ENCODE measurements at regions not wholly inside any gene's neighbourhood (a gene's known extent, or its start where the extent isn't known, plus 50 kb on each side); places are given as distances from the start of the nearest gene placed in this dataset.
"Not testable (repeated sequence)": the region's sequence is repeated elsewhere in the genome, so short reads cannot be mapped to it uniquely, and the experiment has no call there.

DNA sequence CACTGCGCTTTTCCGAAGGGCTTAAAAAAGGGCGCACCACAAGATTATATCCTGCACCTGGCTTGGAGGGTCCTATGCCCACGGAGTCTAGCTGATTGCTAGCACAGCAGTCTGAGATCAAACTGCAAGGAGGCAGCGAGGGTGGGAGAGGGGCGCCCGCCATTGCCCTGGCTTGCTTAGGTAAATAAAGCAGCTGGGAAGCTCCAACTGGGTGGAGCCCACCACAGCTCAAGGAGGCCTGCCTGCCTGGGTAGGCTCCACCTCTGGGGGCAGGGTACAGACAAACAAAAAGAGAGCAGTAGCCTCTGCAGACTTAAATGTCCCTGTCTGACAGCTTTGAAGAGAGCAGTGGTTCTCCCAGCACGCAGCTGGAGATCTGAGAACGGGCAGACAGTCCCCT, 158.1 kb upstream of the FKBP1C start:
- H2BK12ac ChIP-seq (ENCODE audit: low read length in 2 of 2); H3K9me3 ChIP-seq (ENCODE audit: control insufficient read depth, low read length); H4K91ac ChIP-seq (ENCODE audit: low read length); H2BK5ac ChIP-seq (ENCODE audit: low read depth, low read length, poor library complexity, severe bottlenecking); H2BK15ac ChIP-seq (ENCODE audit: low read depth, poor library complexity, severe bottlenecking); H4K8ac ChIP-seq (ENCODE audit: low read length); H3K14ac ChIP-seq (ENCODE audit: low read length in 2 of 2); DNase-seq; H3K36me3 ChIP-seq (ENCODE audit: control insufficient read depth in 1 of 2, insufficient read depth in 2 of 2, low read depth in 1 of 2, low read length in 2 of 2); H3K4ac ChIP-seq (ENCODE audit: low read depth in 1 of 2, low read length in 2 of 2); H3K27me3 ChIP-seq (ENCODE audit: control insufficient read depth in 1 of 2, insufficient read depth in 1 of 2, low read length in 2 of 2); H3K79me1 ChIP-seq (replicated peaks; ENCODE audit: low read length, poor library complexity, severe bottlenecking); H2AK5ac ChIP-seq (ENCODE audit: low read length, severe bottlenecking); H3K9ac ChIP-seq (ENCODE audit: low read length); H2BK120ac ChIP-seq (ENCODE audit: low read depth, low read length); H3K4me1 ChIP-seq (ENCODE audit: control insufficient read depth, insufficient read depth, low read depth, low read length); H3K18ac ChIP-seq (ENCODE audit: low read depth in 1 of 2, low read length in 2 of 2); H3K23ac ChIP-seq (ENCODE audit: low read length in 2 of 2); H2AFZ ChIP-seq (ENCODE audit: low read depth, low read length); H3K27ac ChIP-seq (ENCODE audit: low read length, poor library complexity, severe bottlenecking): not testable (repeated sequence)
- Histone ChIP-seq H3K4me2 (ENCODE audit: low read length, poor library complexity, severe bottlenecking) (peak overlapping the region; percentile 34), H3K4me3 (ENCODE audit: insufficient read depth in 1 of 2, low read depth in 1 of 2, low read length in 2 of 2) (peak overlapping the region in 1 of 2 experiments; percentile 40)
- WGBS: 58% methylated on average over 9 of the region's 9 CpGs

DNA sequence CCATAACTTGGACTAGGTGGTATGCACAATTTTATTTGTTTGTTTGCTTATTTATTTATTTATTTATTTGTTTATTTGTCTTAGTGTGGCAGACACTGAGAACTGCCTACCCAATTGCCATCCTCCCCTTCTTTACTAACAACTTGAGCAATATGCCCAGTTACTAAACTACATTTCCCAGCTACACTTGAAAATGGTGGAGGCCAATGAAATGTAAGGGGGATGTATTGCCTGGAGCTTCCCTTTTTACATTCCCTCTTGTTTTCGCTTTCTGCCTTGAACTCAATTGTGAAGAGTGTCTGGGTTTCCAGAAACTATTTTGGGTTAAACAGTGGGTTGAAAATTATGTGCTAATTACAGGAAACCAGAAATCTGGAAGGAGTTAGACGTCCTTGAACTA, 152.7 kb upstream of the FKBP1C start:
- no peak overlapping the region for H2AK5ac ChIP-seq (ENCODE audit: low read length, severe bottlenecking)
- H4K91ac ChIP-seq (ENCODE audit: low read length): no peak overlapping the region
- no peak overlapping the region for H4K8ac ChIP-seq (ENCODE audit: low read length)
- H3K4me3 ChIP-seq (ENCODE audit: insufficient read depth in 1 of 2, low read depth in 1 of 2, low read length in 2 of 2): no peak overlapping the region
- no peak overlapping the region for H2BK15ac ChIP-seq (ENCODE audit: low read depth, poor library complexity, severe bottlenecking)
- WGBS: 54% methylated on average over 1 of the region's 2 CpGs
- H3K27me3 ChIP-seq (ENCODE audit: control insufficient read depth in 1 of 2, insufficient read depth in 1 of 2, low read length in 2 of 2): no peaks in the 10 kb centered on the region
- no peak overlapping the region for H2BK5ac ChIP-seq (ENCODE audit: low read depth, low read length, poor library complexity, severe bottlenecking)
- peaks cover 3% of the 10 kb centered on the region for H3K9me3 ChIP-seq (ENCODE audit: control insufficient read depth, low read length)
- no peaks in the 10 kb centered on the region for H3K79me1 ChIP-seq (replicated peaks; ENCODE audit: low read length, poor library complexity, severe bottlenecking)
- no peak overlapping the region for H3K23ac ChIP-seq (ENCODE audit: low read length in 2 of 2)
- no peak overlapping the region for H2BK120ac ChIP-seq (ENCODE audit: low read depth, low read length)
- no peak overlapping the region for H3K9ac ChIP-seq (ENCODE audit: low read length)
- H3K14ac ChIP-seq (ENCODE audit: low read length in 2 of 2): no peak overlapping the region
- no peak overlapping the region for H3K18ac ChIP-seq (ENCODE audit: low read depth in 1 of 2, low read length in 2 of 2)
- no peak overlapping the region for H3K4me2 ChIP-seq (ENCODE audit: low read length, poor library complexity, severe bottlenecking)
- H2BK12ac ChIP-seq (ENCODE audit: low read length in 2 of 2): no peak overlapping the region
- DNase-seq: no peak
- no peak overlapping the region for H3K4ac ChIP-seq (ENCODE audit: low read depth in 1 of 2, low read length in 2 of 2)
- H3K36me3 ChIP-seq (ENCODE audit: control insufficient read depth in 1 of 2, insufficient read depth in 2 of 2, low read depth in 1 of 2, low read length in 2 of 2): no peaks in the 10 kb centered on the region
- no peak overlapping the region for H2AFZ ChIP-seq (ENCODE audit: low read depth, low read length)
- no peaks in the 10 kb centered on the region for H3K4me1 ChIP-seq (ENCODE audit: control insufficient read depth, insufficient read depth, low read depth, low read length)
- no peak overlapping the region for H3K27ac ChIP-seq (ENCODE audit: low read length, poor library complexity, severe bottlenecking)

DNA sequence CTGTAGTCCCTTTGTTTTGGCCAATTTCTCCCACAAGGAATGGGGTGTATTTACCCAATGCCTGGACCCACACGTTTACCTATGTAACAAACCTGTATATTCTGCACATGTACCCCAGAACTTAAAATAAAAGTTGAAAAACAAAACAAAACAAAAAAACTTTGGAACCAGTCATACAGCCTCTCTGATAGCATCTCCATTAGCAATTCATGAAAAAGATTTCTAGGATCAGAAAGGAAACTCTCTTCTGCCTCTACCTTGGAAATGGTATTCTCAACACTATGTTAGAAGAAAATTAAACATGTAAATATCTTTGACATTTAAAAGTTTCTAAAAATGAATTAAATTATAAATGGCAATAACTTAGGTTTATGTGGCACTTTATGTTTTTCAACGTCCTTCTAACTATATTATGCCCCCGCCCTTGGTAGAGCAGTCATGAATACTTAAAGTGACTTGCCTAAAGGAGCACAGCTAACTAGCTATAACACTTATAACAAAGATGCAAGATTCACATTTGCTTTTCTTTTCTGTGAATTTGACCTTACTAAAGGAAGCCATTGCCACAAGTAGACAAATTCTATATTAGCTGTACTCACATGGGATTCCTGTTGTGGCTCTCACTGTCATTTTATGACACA, 147.5 kb upstream of the FKBP1C start:
- Histone ChIP-seq H3K27me3 (ENCODE audit: control insufficient read depth in 1 of 2, insufficient read depth in 1 of 2, low read length in 2 of 2) (no peaks in the 10 kb centered on the region), H3K79me1 (replicated peaks; ENCODE audit: low read length, poor library complexity, severe bottlenecking) (no peaks in the 10 kb centered on the region), H2BK15ac (ENCODE audit: low read depth, poor library complexity, severe bottlenecking) (no peak overlapping the region), H2AFZ (ENCODE audit: low read depth, low read length) (no peak overlapping the region), H2AK5ac (ENCODE audit: low read length, severe bottlenecking) (no peak overlapping the region), H3K14ac (ENCODE audit: low read length in 2 of 2) (no peak overlapping the region), H3K4me2 (ENCODE audit: low read length, poor library complexity, severe bottlenecking) (no peak overlapping the region), H3K9ac (ENCODE audit: low read length) (no peak overlapping the region), H3K4me1 (ENCODE audit: control insufficient read depth, insufficient read depth, low read depth, low read length) (no peaks in the 10 kb centered on the region), H2BK5ac (ENCODE audit: low read depth, low read length, poor library complexity, severe bottlenecking) (no peak overlapping the region), H2BK12ac (ENCODE audit: low read length in 2 of 2) (no peak overlapping the region), H3K18ac (ENCODE audit: low read depth in 1 of 2, low read length in 2 of 2) (no peak overlapping the region), H4K8ac (ENCODE audit: low read length) (no peak overlapping the region), H3K27ac (ENCODE audit: low read length, poor library complexity, severe bottlenecking) (no peak overlapping the region), H4K91ac (ENCODE audit: low read length) (no peak overlapping the region), H3K23ac (ENCODE audit: low read length in 2 of 2) (no peak overlapping the region), H3K4ac (ENCODE audit: low read depth in 1 of 2, low read length in 2 of 2) (no peak overlapping the region), H2BK120ac (ENCODE audit: low read depth, low read length) (no peak overlapping the region), H3K4me3 (ENCODE audit: insufficient read depth in 1 of 2, low read depth in 1 of 2, low read length in 2 of 2) (no peak overlapping the region), H3K9me3 (ENCODE audit: control insufficient read depth, low read length) (peaks cover 3% of the 10 kb centered on the region), H3K36me3 (ENCODE audit: control insufficient read depth in 1 of 2, insufficient read depth in 2 of 2, low read depth in 1 of 2, low read length in 2 of 2) (no peaks in the 10 kb centered on the region)
- no peak for DNase-seq
- WGBS: 78% methylated on average over 3 of the region's 3 CpGs

DNA sequence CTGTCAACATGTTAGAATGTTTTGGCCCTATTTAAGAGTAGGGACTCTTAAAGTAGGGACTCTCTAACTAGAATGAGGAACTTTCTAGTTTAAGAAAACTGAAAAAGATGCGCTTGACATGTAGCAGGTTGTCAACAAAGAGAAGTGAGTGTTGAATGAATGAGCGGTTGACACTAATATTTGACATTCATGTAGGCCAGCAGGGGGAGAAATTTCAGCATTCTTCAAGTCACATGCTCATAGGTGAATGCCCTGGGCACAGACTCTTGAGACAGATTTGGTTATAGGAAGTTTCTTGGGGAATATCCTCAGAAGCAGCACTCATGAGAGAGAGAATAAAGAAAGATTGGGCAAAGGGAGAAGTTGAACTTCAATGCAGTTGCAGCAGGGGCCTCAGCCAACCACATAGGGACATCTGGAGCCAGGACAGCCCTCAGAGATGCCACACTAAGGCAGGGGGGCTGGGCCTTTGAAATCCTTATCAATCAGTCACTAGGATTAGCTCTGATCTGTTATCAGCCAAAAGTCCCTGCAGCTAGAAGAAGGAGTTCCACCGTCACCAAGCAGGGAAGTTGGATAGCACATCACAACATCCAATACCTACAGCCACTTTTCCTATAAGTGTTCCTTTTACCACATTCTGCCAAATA, 145.1 kb upstream of the FKBP1C start:
- H2BK120ac ChIP-seq (ENCODE audit: low read depth, low read length): no peak overlapping the region

More for the DNA sequence above, 145.1 kb upstream of the FKBP1C start:
- WGBS: 61% methylated on average over 3 of the region's 3 CpGs
- H4K91ac ChIP-seq (ENCODE audit: low read length): no peak overlapping the region
- H3K79me1 ChIP-seq (replicated peaks; ENCODE audit: low read length, poor library complexity, severe bottlenecking): no peaks in the 10 kb centered on the region
- H4K8ac ChIP-seq (ENCODE audit: low read length): no peak overlapping the region
- no peak overlapping the region for H2BK15ac ChIP-seq (ENCODE audit: low read depth, poor library complexity, severe bottlenecking)
- H3K4me1 ChIP-seq (ENCODE audit: control insufficient read depth, insufficient read depth, low read depth, low read length): no peaks in the 10 kb centered on the region
- no peak overlapping the region for H3K23ac ChIP-seq (ENCODE audit: low read length in 2 of 2)
- H3K36me3 ChIP-seq (ENCODE audit: control insufficient read depth in 1 of 2, insufficient read depth in 2 of 2, low read depth in 1 of 2, low read length in 2 of 2): no peaks in the 10 kb centered on the region
- no peak overlapping the region for H3K9ac ChIP-seq (ENCODE audit: low read length)
- H3K27me3 ChIP-seq (ENCODE audit: control insufficient read depth in 1 of 2, insufficient read depth in 1 of 2, low read length in 2 of 2): no peaks in the 10 kb centered on the region
- H3K4ac ChIP-seq (ENCODE audit: low read depth in 1 of 2, low read length in 2 of 2): no peak overlapping the region
- no peak overlapping the region for H3K18ac ChIP-seq (ENCODE audit: low read depth in 1 of 2, low read length in 2 of 2)
- no peak overlapping the region for H3K4me3 ChIP-seq (ENCODE audit: insufficient read depth in 1 of 2, low read depth in 1 of 2, low read length in 2 of 2)
- no peak overlapping the region for H3K27ac ChIP-seq (ENCODE audit: low read length, poor library complexity, severe bottlenecking)
- peak; percentile 2 for DNase-seq
- H2BK5ac ChIP-seq (ENCODE audit: low read depth, low read length, poor library complexity, severe bottlenecking): no peak overlapping the region
- peaks cover 3% of the 10 kb centered on the region for H3K9me3 ChIP-seq (ENCODE audit: control insufficient read depth, low read length)
- H2BK12ac ChIP-seq (ENCODE audit: low read length in 2 of 2): no peak overlapping the region
- no peak overlapping the region for H3K14ac ChIP-seq (ENCODE audit: low read length in 2 of 2)
- H3K4me2 ChIP-seq (ENCODE audit: low read length, poor library complexity, severe bottlenecking): no peak overlapping the region
- H2AFZ ChIP-seq (ENCODE audit: low read depth, low read length): no peak overlapping the region
- H2AK5ac ChIP-seq (ENCODE audit: low read length, severe bottlenecking): no peak overlapping the region

Measured in mesenchymal stem cell (in vitro differentiated cells and primary cell).